ENCODE measurements at regions not wholly inside any gene's neighbourhood (a gene's known extent, or its start where the extent isn't known, plus 50 kb on each side); places are given as distances from the start of the nearest gene placed in this dataset.

DNA sequence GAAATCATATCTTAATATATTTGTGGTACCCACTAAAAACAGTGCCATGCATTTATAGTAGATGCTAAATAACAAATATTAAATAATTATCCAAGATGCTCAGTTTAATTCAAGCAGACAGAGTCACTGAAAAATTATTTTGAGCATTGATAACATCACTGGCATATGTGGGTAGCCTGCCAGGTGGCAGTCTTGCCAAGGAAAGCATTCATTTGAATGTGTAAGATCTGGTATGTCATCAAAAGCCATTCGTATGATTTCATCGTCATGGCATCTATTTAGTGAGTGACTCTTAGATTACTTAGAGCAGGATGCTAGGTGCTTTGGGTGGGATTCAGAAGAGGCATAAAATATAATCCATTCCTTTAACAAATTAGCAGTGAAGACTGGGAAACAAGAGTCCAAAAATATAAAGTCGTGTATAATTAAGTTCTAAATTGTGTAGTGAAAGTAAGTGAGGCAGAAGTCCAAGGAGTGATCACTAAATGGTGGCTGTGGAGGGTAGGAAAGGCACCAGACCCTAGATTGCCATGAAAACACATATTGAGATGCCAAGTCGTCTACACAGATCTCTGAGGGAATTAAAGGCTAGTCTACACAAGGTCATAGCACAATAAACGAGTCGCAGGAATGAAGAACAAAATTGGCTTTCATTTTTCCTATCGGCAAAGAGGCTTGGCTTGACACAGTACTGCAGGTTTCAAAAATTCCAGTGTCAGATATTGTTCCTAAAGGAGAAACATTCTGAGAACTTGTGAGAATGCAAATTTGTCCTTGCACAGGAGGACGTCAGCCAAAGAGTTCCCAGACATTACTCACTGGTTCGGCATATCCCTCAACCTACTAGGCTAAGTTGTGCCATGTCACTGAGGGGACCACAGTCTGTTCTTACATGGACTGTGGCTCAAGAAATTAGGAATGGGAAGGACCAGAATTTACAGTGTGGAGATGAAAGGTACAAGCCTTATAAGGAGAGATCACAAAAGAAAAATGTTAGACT is 130.8 kb downstream of the LYPLAL1 start:
- peak; percentile 35 for DNase-seq

GRCh38 chr1:219302697-219303096 is 129.0 kb downstream of the LYPLAL1 start:
- DNase-seq: no peak

GRCh38 chr1:219299420-219299819 is 125.7 kb downstream of the LYPLAL1 start:
- peak; percentile 39 for DNase-seq

- peak; percentile 60 for DNase-seq
Measured at GRCh38 chr1:219298571-219299148, 125.0 kb downstream of the LYPLAL1 start.

- DNase-seq: peak; percentile 22
Measured at GRCh38 chr1:219296430-219297355, 123.0 kb downstream of the LYPLAL1 start.

- no peak for DNase-seq
Measured at GRCh38 chr1:219294251-219294650, 120.6 kb downstream of the LYPLAL1 start.

DNA sequence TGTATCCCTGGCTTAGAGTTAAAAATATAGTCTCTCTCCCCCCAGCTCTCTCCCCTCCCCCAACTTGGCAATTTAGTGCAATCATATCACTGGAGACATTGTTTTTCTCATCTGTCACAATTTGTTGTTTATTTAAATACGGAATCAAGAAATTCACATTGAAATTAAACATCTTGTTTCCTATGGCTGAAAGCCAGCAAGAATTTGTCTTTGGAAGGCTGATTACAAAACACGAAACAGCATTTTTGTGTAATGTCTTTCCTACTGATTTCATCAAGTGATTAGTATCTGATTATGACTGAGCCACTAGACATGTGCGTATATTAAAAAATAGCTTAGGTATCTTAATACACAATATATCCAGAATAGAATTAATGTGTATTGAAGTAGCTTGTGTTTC is 119.7 kb downstream of the LYPLAL1 start:
- no peak for DNase-seq

- no peak for DNase-seq
Measured at GRCh38 chr1:219292999-219293398, 119.3 kb downstream of the LYPLAL1 start.

- no peak for DNase-seq
Measured at GRCh38 chr1:219292341-219292740, 118.7 kb downstream of the LYPLAL1 start.

GRCh38 chr1:219289171-219289570 is 115.5 kb downstream of the LYPLAL1 start:
- DNase-seq: no peak

- DNase-seq: no peak
Measured at GRCh38 chr1:219283541-219283940, 109.9 kb downstream of the LYPLAL1 start.

GRCh38 chr1:219281831-219282230 is 108.2 kb downstream of the LYPLAL1 start:
- no peak for DNase-seq

GRCh38 chr1:219279017-219279770 is 105.5 kb downstream of the LYPLAL1 start:
- no peak for DNase-seq

DNA sequence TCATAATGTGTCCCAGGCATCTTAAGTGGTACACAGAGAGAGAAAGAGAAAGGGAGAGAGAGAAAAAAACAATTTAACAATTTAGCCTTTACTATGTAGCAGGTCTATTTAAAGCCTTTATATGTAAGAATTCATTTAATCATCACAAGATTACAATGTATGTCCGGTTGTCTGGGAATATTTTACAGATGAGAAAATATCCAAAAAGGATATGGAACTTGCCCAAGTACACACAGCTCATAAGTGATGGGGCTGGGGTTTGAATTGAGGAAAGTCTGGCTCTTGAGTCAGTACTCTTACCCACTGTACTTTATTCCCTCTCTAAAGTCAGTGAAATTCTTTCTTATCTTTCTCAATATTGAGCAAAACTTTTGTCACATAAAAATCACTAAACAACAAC is 104.6 kb downstream of the LYPLAL1 start:
- DNase-seq: no peak

DNA sequence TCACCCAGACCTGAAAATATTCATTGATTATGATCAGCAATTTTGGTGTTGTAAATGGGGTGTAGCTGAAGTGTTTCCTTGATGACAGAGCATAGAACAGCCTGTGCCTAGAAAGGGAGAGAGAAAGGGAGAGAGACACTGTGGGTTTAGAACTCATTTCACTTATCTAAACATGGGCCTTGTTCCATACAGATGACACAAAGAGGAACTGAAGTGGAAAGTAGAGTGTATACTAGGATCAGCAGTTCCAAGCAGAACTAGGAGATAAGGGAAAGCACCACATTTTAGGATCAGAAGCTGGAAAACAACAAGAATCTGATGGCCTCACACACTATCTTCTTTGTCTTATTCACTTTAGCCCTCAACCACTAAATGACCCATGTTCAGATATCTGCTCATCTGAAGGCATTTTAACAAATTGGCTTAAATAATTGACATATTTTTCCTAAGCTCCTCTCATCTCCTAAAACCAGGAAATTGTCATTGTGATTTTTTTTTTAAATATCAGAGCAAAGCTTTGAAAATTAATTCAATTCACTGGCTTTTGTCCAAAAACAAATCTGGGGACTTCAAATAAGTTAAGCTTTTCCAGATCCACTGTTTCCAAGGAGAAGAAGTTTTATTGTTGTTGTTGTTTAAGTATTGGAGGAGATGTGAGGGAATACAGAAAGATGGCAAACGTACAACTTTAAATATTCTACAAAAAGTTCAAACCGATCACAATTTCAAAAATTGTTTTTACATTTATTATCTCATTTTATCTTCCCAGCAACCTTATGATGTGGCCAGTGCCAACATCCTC is 103.8 kb downstream of the LYPLAL1 start:
- no peak for DNase-seq

- DNase-seq: no peak
Measured at GRCh38 chr1:219276049-219276738, 102.5 kb downstream of the LYPLAL1 start.

GRCh38 chr1:219273088-219273686 is 99.5 kb downstream of the LYPLAL1 start:
- no peak for DNase-seq

DNA sequence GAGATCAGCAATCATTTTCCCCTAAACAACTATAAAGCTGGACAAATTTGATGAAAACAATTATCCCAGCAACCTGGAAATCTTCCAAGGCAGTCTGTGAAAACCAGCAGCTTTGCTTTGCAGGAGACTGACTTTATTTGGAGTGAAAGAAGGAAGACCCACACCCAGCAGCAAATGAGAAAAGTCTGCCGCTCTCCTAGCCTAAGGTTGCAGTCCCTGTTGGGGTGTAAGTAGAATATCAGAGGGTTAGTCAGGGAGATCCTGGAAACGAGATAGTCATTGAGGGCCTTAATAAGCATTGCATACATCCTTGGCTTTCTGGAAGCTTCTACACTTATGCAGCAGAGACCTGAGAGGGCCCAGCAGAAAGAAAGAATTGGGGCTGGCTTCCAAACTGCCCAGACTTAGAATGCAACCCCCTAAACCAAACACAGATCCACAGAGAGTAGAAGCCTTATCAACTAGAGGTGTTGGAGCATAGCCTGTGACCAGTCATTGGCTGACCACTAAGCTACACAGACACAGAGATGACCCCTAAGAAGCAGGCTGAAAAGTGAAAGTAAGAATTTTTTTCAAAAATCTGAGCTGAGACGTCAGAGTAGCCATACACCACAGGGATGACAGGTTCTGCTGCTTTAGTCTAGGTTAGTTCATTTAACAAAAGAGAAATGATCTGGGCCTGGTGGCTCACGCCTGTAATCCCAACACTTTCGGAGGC is 98.3 kb downstream of the LYPLAL1 start:
- no peak for DNase-seq

GRCh38 chr1:219269171-219269570 is 95.5 kb downstream of the LYPLAL1 start:
- no peak for DNase-seq

DNA sequence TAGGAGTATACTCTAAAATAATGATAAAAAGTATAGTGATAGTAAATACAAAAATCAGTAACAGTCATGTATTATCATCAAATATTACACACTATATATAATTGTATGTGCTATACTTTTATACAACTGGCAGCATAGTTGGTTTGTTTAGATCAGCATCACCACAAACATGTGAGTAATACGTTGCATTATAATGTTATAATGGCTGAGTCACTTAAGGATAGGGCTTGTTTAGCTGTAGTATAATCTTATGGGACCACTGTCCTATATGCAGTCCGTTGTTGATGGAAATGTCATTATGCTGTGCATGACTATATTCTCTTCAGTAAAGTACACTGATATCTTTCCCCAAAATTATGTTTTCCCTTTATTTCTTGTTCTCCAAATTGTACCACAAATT is 92.8 kb downstream of the LYPLAL1 start:
- DNase-seq: no peak

All from femur (tissue), 1 donor.